Right lobe of liver (tissue), 6 donors: ENCODE measurements at regions not wholly inside any gene's neighbourhood (a gene's known extent, or its start where the extent isn't known, plus 50 kb on each side); places are given as distances from the start of the nearest gene placed in this dataset.

Experiments used
- ATAC-seq, 4 donors: fragments of 200-7000 bp; cut with Tn5 transposase; one replicate each; pipeline ENCODE4 v1.9.1; 2020; ENCODE audit warnings: mild to moderate bottlenecking in 4 of 4, moderate library complexity in 4 of 4
- DNase-seq, 3 donors: peaks; one replicate each; pipeline ENCODE4 v3.0.0-alpha.2; 2020
- H3K27ac ChIP-seq, 3 donors: fragments of 200-600 bp; one replicate each; pipeline ENCODE4 v1.8.0; 2022
- H3K27me3 ChIP-seq, 2 donors: fragments of 200-600 bp; one replicate each; pipeline ENCODE4 v1.8.0; 2022
- H3K36me3 ChIP-seq, 4 donors: fragments of 200-600 bp; sonication (generic) in 1 of 4; one replicate each; pipeline versions ENCODE4 v1.5.1 to v1.8.0; 2017 to 2022; ENCODE audit warnings: control low read depth in 1 of 4
- H3K4me1 ChIP-seq, 4 donors: fragments of 200-600 bp; sonication (generic) in 1 of 4; one replicate each; pipeline versions ENCODE4 v1.5.1 to v1.8.0; 2017 to 2022; ENCODE audit warnings: control low read depth in 1 of 4
- H3K4me3 ChIP-seq, 3 donors: fragments of 200-600 bp; one replicate each; pipeline ENCODE4 v1.8.0; 2022
- H3K9me3 ChIP-seq, 4 donors: fragments of 200-600 bp; sonication (generic) in 1 of 4; one replicate each; pipeline versions ENCODE4 v1.5.1 to v1.8.0; 2017 to 2022; ENCODE audit warnings: control low read depth in 1 of 4
- POLR2A ChIP-seq: fragments of 450-650 bp; IDR thresholded peaks from one replicate; pipeline ENCODE4 v1.6.1; 2017; ENCODE audit warnings: antibody characterized with exemption, mild to moderate bottlenecking
- WGBS: methylation state at CpG from one replicate; pipeline ENCODE4 v1.1.6; 2018; ENCODE audit warnings: low coverage, low lambda C conversion rate; ENCODE audit not compliant: insufficient coverage; ENCODE audit errors: missing lambda C conversion rate; 5-methylcytosine and 5-hydroxymethylcytosine counted together
- intact Hi-C, 2 donors: fragments of 100-400 bp; cut with DNase I; formaldehyde crosslinking; loops; one replicate each; pipeline versions ENCODE4 v1.11.2 to v1.14.1; 2022
- TF ChIP-seq, protein P1 (sequence below), 4 donors: fragments of 200-600 bp in 3 of 4; fragments of 450-650 bp in 1 of 4; IDR thresholded peaks; one replicate each; pipeline versions ENCODE4 v1.5.1 to v1.8.0; 2016 to 2022; ENCODE audit warnings: antibody characterized with exemption in 4 of 4, mild to moderate bottlenecking in 2 of 4
- donor health status: DM: no; HTN: yes; CAD: no.
- donor health status: DM: no; HTN: no; CAD: no.
- donor health status: DM: no; HTN: no; CAD: no.
- donor health status: DM: no; HTN: yes; CAD: no.
- donor health status: DM: no; HTN: yes; CAD: no.

DNA sequence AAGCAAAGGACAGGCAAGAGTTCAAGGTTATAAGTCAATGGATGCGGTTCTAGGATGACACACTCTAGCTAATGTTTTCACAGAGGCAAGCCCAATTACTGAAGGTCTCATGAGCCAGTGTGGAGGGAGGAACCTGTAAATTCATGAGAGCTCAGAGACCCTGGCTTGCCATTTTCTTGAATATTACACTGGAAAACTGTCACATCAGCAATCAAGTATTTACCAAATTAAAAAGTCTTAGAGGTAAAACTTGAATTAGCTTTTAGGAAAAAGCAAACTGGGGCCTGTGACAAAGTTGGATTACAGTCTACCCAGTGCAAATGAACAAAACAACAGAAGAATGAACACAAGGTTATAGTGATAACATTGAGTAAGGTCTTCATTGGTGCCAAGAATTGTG is 636.9 kb upstream of the TLE4 start:
- Histone ChIP-seq H3K4me3 (no peak overlapping the region), H3K27me3 (no peaks in the 10 kb centered on the region), H3K9me3 (no peaks in the 10 kb centered on the region), H3K36me3 (no peaks in the 10 kb centered on the region), H3K27ac (no peak overlapping the region), H3K4me1 (no peaks in the 10 kb centered on the region)
- TF ChIP-seq, protein P1, sequence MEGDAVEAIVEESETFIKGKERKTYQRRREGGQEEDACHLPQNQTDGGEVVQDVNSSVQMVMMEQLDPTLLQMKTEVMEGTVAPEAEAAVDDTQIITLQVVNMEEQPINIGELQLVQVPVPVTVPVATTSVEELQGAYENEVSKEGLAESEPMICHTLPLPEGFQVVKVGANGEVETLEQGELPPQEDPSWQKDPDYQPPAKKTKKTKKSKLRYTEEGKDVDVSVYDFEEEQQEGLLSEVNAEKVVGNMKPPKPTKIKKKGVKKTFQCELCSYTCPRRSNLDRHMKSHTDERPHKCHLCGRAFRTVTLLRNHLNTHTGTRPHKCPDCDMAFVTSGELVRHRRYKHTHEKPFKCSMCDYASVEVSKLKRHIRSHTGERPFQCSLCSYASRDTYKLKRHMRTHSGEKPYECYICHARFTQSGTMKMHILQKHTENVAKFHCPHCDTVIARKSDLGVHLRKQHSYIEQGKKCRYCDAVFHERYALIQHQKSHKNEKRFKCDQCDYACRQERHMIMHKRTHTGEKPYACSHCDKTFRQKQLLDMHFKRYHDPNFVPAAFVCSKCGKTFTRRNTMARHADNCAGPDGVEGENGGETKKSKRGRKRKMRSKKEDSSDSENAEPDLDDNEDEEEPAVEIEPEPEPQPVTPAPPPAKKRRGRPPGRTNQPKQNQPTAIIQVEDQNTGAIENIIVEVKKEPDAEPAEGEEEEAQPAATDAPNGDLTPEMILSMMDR (IDR thresholded peaks at IDR 0.05), result no peak
- TF ChIP-seq POLR2A, result no peak
- DNase-seq (no peak), ATAC-seq (no peak)
- intact Hi-C loops, result no loop called here
- WGBS, result 27% methylated on average over 1 of the region's 1 CpG

- H3K9me3 ChIP-seq, result no peaks in the 10 kb centered on the region
- no peaks in the 10 kb centered on the region for H3K27me3 ChIP-seq
- DNase-seq, result no peak
- no peak overlapping the region for H3K27ac ChIP-seq
- H3K4me1 ChIP-seq, result no peaks in the 10 kb centered on the region
- no peak for ATAC-seq
- 70% methylated on average over 4 of the region's 4 CpGs for WGBS
- H3K36me3 ChIP-seq, result no peaks in the 10 kb centered on the region
- H3K4me3 ChIP-seq, result no peak overlapping the region
- TF ChIP-seq, protein P1 (IDR thresholded peaks at IDR 0.05), result no peak
- TF ChIP-seq POLR2A, result no peak
- intact Hi-C loops, result no loop called here
Observed at GRCh38 chr9:78938821-78939220, 632.9 kb upstream of the TLE4 start.

DNA sequence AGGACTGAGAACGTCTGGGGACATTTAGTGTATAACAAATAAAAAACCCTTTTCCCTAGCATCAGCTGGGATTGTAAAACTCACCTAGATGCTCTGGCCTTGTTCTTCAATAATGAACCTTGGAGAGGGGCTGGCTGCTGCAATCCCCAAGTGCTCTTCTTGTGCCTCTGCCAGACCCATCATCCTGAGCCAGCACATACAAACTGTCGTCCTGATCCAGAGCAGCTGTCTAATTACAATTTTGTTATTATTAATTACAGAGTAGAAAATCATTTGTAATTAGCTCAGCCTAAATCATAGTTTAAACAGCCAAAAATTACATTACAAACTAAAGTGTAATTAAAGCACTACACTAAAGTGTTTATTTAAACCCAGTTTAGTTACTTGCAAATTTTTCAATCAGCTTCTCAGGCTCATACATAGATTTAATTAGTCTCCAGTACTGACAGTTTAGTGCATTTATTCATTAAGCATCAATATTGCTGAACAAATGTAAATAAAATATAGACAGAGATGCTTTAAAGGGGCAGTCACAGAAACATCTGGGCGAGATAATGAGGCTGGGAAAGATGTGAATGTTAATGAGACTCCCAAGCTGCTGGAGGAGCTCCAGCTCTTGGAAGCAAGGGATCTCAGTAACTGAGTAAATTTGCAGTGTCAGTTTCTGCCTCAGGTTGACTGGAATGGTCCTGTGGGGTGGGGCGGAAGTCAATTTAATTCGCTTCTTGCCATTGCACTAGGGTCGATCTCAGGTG is 632.3 kb upstream of the TLE4 start:
- ATAC-seq (no peak), DNase-seq (no peak)
- Histone ChIP-seq H3K27ac (no peak overlapping the region), H3K36me3 (no peaks in the 10 kb centered on the region), H3K9me3 (no peaks in the 10 kb centered on the region), H3K4me1 (no peaks in the 10 kb centered on the region), H3K27me3 (no peaks in the 10 kb centered on the region), H3K4me3 (no peak overlapping the region)
- intact Hi-C loops, result no loop called here
- TF ChIP-seq, protein P1 (IDR thresholded peaks at IDR 0.05), result no peak
- no peak for TF ChIP-seq POLR2A
- 35% methylated on average over 4 of the region's 6 CpGs for WGBS

DNA sequence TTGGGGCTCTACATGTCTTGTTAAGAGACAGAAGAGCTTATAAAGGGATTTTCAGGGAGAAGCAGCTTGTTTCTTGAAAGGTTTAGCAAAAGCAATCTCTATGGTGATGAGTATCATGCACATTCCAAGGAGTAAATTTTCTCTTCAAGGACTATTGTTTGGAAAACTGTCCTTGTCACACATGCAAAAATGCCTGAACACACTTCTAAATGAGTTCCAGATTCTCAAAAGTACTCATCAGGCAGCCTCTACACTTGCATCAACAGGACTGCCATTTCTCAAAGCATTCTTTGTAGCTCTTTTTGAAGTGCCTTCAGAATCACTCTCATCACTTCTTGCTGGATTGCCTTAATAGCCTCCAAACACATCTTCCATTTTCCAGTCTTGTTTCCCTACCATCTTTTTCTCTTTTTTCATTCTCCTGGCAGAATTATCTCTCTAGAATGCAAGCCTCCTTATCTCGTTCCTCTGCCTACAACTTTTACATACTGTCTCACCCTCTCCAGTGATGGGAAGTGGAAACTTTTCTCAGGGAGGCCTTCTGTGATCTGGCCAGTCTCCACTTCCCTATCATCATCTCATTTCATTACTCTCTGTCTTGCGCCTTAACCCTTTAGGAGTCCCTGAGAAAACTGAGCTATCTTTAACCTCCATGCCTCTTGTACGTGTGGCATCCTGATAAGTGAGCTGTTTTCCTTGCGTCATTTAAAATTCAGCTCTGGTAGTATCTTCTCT is 631.5 kb upstream of the TLE4 start:
- Histone ChIP-seq H3K27ac (no peak overlapping the region), H3K4me3 (no peak overlapping the region), H3K36me3 (no peaks in the 10 kb centered on the region), H3K27me3 (no peaks in the 10 kb centered on the region), H3K9me3 (no peaks in the 10 kb centered on the region), H3K4me1 (no peaks in the 10 kb centered on the region)
- TF ChIP-seq, protein P1 (IDR thresholded peaks at IDR 0.05), result no peak
- TF ChIP-seq POLR2A, result no peak
- ATAC-seq (no peak), DNase-seq (no peak)
- WGBS, result 56% methylated on average over 4 of the region's 4 CpGs
- intact Hi-C loops, result no loop called here
